ENCODE measurements at regions not wholly inside any gene's neighbourhood (a gene's known extent, or its start where the extent isn't known, plus 50 kb on each side); places are given as distances from the start of the nearest gene placed in this dataset.
"Not testable (repeated sequence)": the region's sequence is repeated elsewhere in the genome, so short reads cannot be mapped to it uniquely, and the experiment has no call there.

DNA sequence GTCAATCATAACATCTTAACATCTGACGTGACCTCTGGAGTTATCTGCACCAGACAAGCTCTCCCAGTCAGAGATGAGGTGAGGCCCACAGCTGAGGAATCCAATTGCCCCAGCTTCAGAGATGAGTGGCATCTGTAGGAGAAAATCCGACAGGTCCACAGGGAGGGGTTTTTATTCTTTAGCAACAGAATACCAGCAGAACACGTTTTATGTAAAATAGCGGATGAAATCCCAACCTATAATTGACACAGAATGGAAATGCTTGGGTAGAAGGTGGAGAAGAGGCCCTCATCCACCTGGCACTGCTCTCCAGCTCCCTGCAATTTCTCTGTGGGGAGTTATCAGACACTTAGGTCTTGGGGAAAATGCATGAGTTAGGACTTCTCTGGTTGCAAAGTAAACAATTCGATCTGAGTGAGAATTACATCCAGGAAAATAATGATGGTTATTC is 144.2 kb upstream of the NRP1 start:
- no peaks in the 10 kb centered on the region for H3K36me3 ChIP-seq
- H3K4me3 ChIP-seq, result no peak overlapping the region
- H3K4me1 ChIP-seq, result no peaks in the 10 kb centered on the region
- no peaks in the 10 kb centered on the region for H3K27me3 ChIP-seq
- DNase-seq (ENCODE audit: low spot score in 2 of 2), result no peak
- TF ChIP-seq, protein P1, sequence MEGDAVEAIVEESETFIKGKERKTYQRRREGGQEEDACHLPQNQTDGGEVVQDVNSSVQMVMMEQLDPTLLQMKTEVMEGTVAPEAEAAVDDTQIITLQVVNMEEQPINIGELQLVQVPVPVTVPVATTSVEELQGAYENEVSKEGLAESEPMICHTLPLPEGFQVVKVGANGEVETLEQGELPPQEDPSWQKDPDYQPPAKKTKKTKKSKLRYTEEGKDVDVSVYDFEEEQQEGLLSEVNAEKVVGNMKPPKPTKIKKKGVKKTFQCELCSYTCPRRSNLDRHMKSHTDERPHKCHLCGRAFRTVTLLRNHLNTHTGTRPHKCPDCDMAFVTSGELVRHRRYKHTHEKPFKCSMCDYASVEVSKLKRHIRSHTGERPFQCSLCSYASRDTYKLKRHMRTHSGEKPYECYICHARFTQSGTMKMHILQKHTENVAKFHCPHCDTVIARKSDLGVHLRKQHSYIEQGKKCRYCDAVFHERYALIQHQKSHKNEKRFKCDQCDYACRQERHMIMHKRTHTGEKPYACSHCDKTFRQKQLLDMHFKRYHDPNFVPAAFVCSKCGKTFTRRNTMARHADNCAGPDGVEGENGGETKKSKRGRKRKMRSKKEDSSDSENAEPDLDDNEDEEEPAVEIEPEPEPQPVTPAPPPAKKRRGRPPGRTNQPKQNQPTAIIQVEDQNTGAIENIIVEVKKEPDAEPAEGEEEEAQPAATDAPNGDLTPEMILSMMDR (IDR thresholded peaks at IDR 0.05), result no peak
- H3K9me3 ChIP-seq, result no peaks in the 10 kb centered on the region
- H3K27ac ChIP-seq, result no peak overlapping the region
- intact Hi-C loops (cut with DNase I), result no loop called here

DNA sequence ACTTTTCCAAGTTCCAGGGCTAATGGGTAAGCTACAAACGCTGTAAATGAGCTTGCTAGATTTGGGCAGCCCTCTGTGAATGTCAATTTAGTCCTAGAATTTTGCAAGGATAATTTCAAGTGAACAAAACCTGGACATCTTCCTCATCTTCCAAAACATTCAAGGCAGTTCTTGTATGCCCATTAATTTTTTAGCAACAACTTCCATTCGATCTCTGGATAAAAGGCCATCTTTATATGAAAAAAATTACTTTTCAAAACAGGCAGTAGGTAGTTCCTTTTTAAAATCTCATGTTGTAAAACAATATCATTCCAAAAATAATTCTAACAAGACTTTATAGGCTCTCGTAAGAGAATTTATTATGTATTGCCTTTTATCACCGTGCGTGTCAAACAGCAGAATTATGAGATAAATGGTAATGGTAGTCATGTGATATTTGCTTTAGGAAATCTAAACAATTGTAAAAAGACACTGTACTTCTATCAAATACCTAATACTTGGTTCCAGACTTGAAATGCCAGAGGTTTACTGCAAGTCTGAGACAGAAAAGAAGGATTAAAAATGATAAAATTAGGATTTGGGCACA is 143.7 kb upstream of the NRP1 start:
- H3K27ac ChIP-seq, result no peak overlapping the region
- no peaks in the 10 kb centered on the region for H3K4me1 ChIP-seq
- no peak overlapping the region for H3K4me3 ChIP-seq
- intact Hi-C loops (cut with DNase I), result no loop called here
- H3K36me3 ChIP-seq, result no peaks in the 10 kb centered on the region
- H3K27me3 ChIP-seq, result no peaks in the 10 kb centered on the region
- DNase-seq (ENCODE audit: low spot score in 2 of 2), result no peak
- TF ChIP-seq, protein P1 (IDR thresholded peaks at IDR 0.05), result no peak
- H3K9me3 ChIP-seq, result no peaks in the 10 kb centered on the region

DNA sequence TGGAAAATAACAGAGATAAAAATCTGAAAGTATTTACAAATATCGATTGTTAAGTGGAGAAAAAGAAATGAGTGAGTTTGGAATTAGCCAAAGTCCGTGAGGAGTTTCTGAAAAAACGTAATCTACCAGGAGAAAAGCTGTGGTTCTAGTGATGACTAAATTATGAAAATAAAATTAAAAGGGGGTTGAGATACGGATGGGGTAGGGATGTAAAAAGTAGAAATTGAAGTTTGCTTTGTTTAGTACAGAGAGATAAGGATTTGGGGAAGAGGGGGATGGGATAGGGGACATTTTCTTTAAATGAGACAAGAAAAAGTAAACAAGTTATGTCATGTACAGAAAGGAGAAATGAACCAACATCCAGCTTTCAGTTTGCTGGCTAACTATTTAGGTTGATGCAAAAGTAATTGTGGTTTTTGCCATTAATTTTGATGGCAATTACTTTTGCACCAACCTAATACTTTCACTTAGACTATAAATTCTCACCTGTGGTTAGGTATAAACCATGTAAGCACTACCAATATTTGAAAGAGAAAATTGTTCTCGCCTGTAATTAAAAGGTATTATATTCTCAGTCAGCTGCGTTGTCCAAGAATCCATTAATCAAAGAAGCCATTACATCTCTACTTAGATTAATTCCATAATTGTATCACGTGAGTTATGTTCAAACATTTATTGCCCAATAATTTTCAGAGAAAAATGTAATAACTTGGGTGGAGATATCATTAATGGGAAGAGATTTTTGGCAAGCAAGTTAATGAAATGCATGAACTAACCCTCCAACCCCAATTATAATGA is 143.0 kb upstream of the NRP1 start:
- H3K27me3 ChIP-seq, result no peaks in the 10 kb centered on the region
- no peak for DNase-seq (ENCODE audit: low spot score in 2 of 2)
- no peak overlapping the region for H3K27ac ChIP-seq
- no peak overlapping the region for H3K4me3 ChIP-seq
- intact Hi-C loops (cut with DNase I), result no loop called here
- TF ChIP-seq, protein P1 (IDR thresholded peaks at IDR 0.05), result no peak
- no peaks in the 10 kb centered on the region for H3K36me3 ChIP-seq
- H3K4me1 ChIP-seq, result no peaks in the 10 kb centered on the region
- no peaks in the 10 kb centered on the region for H3K9me3 ChIP-seq

DNA sequence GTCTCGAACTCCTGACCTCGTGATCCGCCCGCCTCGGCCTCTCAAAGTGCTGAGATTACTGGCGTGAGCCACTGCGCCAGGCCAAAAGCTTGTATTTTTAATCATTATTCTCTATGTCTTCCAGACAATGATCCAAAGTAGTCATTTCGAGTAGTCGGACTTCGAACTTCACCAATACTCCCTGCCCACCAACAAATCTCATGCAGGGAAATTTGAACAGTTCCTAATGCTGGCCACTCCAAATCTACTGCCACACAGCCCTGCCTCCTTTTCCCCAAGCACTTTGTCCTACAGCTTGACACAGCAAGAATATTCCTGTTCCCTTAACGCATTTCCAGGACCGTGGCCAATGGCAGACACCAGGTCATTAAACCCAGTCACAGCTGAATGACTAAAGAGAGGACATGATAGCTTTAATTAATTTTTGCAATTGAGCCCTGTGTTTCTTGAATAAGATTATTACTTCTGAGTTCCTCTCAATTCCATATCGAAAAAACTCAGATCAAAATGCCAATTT is 142.3 kb upstream of the NRP1 start:
- TF ChIP-seq, protein P1 (IDR thresholded peaks at IDR 0.05), result no peak
- no peak for DNase-seq (ENCODE audit: low spot score in 2 of 2)
- Histone ChIP-seq H3K4me1 (no peaks in the 10 kb centered on the region), H3K27ac (no peak overlapping the region), H3K36me3 (no peaks in the 10 kb centered on the region), H3K27me3 (no peaks in the 10 kb centered on the region), H3K9me3 (no peaks in the 10 kb centered on the region), H3K4me3 (no peak overlapping the region)
- intact Hi-C loops (cut with DNase I), result no loop called here

DNA sequence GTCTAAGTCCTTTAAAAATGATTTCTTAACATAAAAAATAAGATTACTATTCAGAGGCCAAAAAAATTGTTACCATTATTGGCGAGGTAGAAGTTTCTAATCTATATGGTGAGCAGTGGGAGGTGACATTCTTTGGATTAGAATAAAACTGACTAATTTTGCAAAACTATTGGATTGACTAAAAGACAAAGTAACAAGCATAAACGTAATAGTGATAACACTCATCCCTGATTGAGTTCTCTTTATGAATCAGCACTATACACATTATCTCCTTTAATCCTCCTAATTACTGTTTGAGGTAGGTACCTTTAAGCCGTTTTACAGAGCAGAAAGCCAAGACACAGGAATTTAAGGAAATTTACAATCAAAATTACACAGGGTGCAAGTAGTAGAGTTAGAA is 139.2 kb upstream of the NRP1 start:
- intact Hi-C loops (cut with DNase I), result no loop called here
- Histone ChIP-seq H3K27ac (no peak overlapping the region), H3K27me3 (no peaks in the 10 kb centered on the region), H3K9me3 (no peaks in the 10 kb centered on the region), H3K4me1 (no peaks in the 10 kb centered on the region), H3K4me3 (no peak overlapping the region), H3K36me3 (no peaks in the 10 kb centered on the region)
- TF ChIP-seq, protein P1 (IDR thresholded peaks at IDR 0.05), result no peak
- no peak for DNase-seq (ENCODE audit: low spot score in 2 of 2)

DNA sequence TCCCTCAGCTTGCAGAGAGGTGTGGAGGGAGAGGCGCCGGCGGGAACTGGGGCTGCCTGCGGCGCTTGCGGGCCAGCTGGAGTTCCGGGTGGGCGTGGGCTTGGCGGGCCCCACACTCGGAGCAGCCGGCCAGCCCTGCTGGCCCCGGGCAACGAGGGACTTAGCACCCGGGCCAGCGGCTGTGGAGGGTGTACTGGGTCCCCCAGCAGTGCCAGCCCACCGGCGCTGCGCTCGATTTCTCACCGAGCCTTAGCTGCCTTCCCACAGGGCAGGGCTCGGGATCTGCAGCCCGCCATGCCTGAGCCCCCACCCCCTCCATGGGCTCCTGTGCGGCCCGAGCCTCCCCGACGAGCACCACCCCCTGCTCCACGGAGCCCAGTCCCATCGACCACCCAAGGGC is 133.5 kb upstream of the NRP1 start:
- H3K36me3 ChIP-seq; intact Hi-C loops (cut with DNase I); H3K27me3 ChIP-seq; H3K27ac ChIP-seq; H3K4me1 ChIP-seq; H3K9me3 ChIP-seq; DNase-seq (ENCODE audit: low spot score in 2 of 2); H3K4me3 ChIP-seq: not testable (repeated sequence)

All from ascending aorta (tissue), 2 donors.